Embryonic facial prominence (tissue), 1 donor: ENCODE measurements at regions not wholly inside any gene's neighbourhood (a gene's known extent, or its start where the extent isn't known, plus 50 kb on each side); places are given as distances from the start of the nearest gene placed in this dataset.
A peak's percentile ranks its signal among the peaks of the same experiment; 100 is the strongest.
"Not testable (repeated sequence)": the region's sequence is repeated elsewhere in the genome, so short reads cannot be mapped to it uniquely, and the experiment has no call there.

ENCODE experiments used
- DNase-seq: peaks from one replicate; pipeline ENCODE4 v3.0.0-alpha.2; 2016; ENCODE audit errors: extremely low spot score

GRCh38 chr7:49100908-49101740 is 176.8 kb downstream of the CDC14C start:
- not testable (repeated sequence) for DNase-seq

GRCh38 chr7:49102411-49102810 is 178.1 kb downstream of the CDC14C start:
- no peak for DNase-seq

GRCh38 chr7:49111706-49112105 is 187.4 kb downstream of the CDC14C start:
- no peak for DNase-seq

- DNase-seq, result no peak
These were observed 187.9 kb downstream of the CDC14C start for GRCh38 chr7:49112222-49112621.

- DNase-seq, result no peak
These were observed 188.3 kb downstream of the CDC14C start for GRCh38 chr7:49112647-49113046.

GRCh38 chr7:49119706-49120105 is 195.4 kb downstream of the CDC14C start:
- DNase-seq, result no peak

GRCh38 chr7:49125246-49125645 is 200.9 kb downstream of the CDC14C start:
- DNase-seq, result no peak

- DNase-seq, result peak; percentile 33
These were observed 203.1 kb downstream of the CDC14C start for GRCh38 chr7:49127359-49127913.

GRCh38 chr7:49137978-49138377 is 213.6 kb downstream of the CDC14C start:
- no peak for DNase-seq

GRCh38 chr7:49150486-49150885 is 226.1 kb downstream of the CDC14C start:
- DNase-seq, result no peak

GRCh38 chr7:49151146-49151545 is 226.8 kb downstream of the CDC14C start:
- DNase-seq, result no peak

- DNase-seq, result no peak
These were observed 234.0 kb downstream of the CDC14C start for GRCh38 chr7:49158321-49158720.

GRCh38 chr7:49159536-49159935 is 235.2 kb downstream of the CDC14C start:
- no peak for DNase-seq

- no peak for DNase-seq
These were observed 242.1 kb downstream of the CDC14C start for GRCh38 chr7:49166441-49166840.

GRCh38 chr7:49172639-49173038 is 248.3 kb downstream of the CDC14C start:
- no peak for DNase-seq

GRCh38 chr7:49174396-49174795 is 250.0 kb downstream of the CDC14C start:
- DNase-seq, result no peak

- no peak for DNase-seq
These were observed 263.4 kb downstream of the CDC14C start for GRCh38 chr7:49187543-49188268.

- no peak for DNase-seq
These were observed 304.2 kb downstream of the CDC14C start for GRCh38 chr7:49228426-49229098.

GRCh38 chr7:49229246-49229645 is 304.9 kb downstream of the CDC14C start:
- DNase-seq, result no peak

- DNase-seq, result no peak
These were observed 319.2 kb downstream of the CDC14C start for GRCh38 chr7:49243521-49243920.

GRCh38 chr7:49244543-49244942 is 320.2 kb downstream of the CDC14C start:
- no peak for DNase-seq

- DNase-seq, result no peak
These were observed 320.7 kb downstream of the CDC14C start for GRCh38 chr7:49245062-49245461.
